ENCODE measurements at regions not wholly inside any gene's neighbourhood (a gene's known extent, or its start where the extent isn't known, plus 50 kb on each side); places are given as distances from the start of the nearest gene placed in this dataset.
"Not testable (repeated sequence)": the region's sequence is repeated elsewhere in the genome, so short reads cannot be mapped to it uniquely, and the experiment has no call there.

- DNase-seq: no peak
- ATAC-seq (ENCODE audit: poor library complexity): no peak
- intact Hi-C loops (cut with DNase I): no loop called here
Measured at GRCh38 chr4:77473509-77473908, 132.1 kb upstream of the CXCL13 start.

GRCh38 chr4:77481856-77482255, 123.8 kb upstream of the CXCL13 start:
- DNase-seq: no peak
- intact Hi-C loops (cut with DNase I): no loop called here
- ATAC-seq (ENCODE audit: poor library complexity): no peak

- DNase-seq: no peak
- no peak for ATAC-seq (ENCODE audit: poor library complexity)
- intact Hi-C loops (cut with DNase I): no loop called here
Measured at GRCh38 chr4:77488882-77489281, 116.7 kb upstream of the CXCL13 start.

- intact Hi-C loops (cut with DNase I): no loop called here
- DNase-seq (no peak), ATAC-seq (ENCODE audit: poor library complexity) (no peak)
Measured at GRCh38 chr4:77493120-77493752, 112.4 kb upstream of the CXCL13 start.

GRCh38 chr4:77493829-77494551, 111.6 kb upstream of the CXCL13 start:
- ATAC-seq (ENCODE audit: poor library complexity): no peak
- no peak for DNase-seq
- intact Hi-C loops (cut with DNase I): no loop called here

GRCh38 chr4:77496457-77496856, 109.2 kb upstream of the CXCL13 start:
- DNase-seq: no peak
- no peak for ATAC-seq (ENCODE audit: poor library complexity)
- intact Hi-C loops (cut with DNase I): no loop called here

GRCh38 chr4:77500801-77501200, 104.8 kb upstream of the CXCL13 start:
- ATAC-seq (ENCODE audit: poor library complexity) (no peak), DNase-seq (no peak)
- intact Hi-C loops (cut with DNase I): no loop called here

- no peak for DNase-seq
- intact Hi-C loops (cut with DNase I): no loop called here
Measured at GRCh38 chr4:77501240-77501639, 104.4 kb upstream of the CXCL13 start.

GRCh38 chr4:77501851-77502250, 103.8 kb upstream of the CXCL13 start:
- no peak for ATAC-seq (ENCODE audit: poor library complexity)
- intact Hi-C loops (cut with DNase I): no loop called here

More at GRCh38 chr4:77501240-77501639, 104.4 kb upstream of the CXCL13 start:
- ATAC-seq (ENCODE audit: poor library complexity): no peak

GRCh38 chr4:77504407-77504806, 101.2 kb upstream of the CXCL13 start:
- DNase-seq (no peak), ATAC-seq (ENCODE audit: poor library complexity) (no peak)
- intact Hi-C loops (cut with DNase I): no loop called here

More at GRCh38 chr4:77501851-77502250, 103.8 kb upstream of the CXCL13 start:
- no peak for DNase-seq

- intact Hi-C loops (cut with DNase I): no loop called here
- no peak for DNase-seq
- no peak for ATAC-seq (ENCODE audit: poor library complexity)
Measured at GRCh38 chr4:77505275-77505957, 100.2 kb upstream of the CXCL13 start.

- ATAC-seq (ENCODE audit: poor library complexity) (no peak), DNase-seq (no peak)
- intact Hi-C loops (cut with DNase I): no loop called here
Measured at GRCh38 chr4:77505958-77506319, 99.7 kb upstream of the CXCL13 start.

GRCh38 chr4:77510367-77510766, 95.3 kb upstream of the CXCL13 start:
- no peak for DNase-seq
- intact Hi-C loops (cut with DNase I): no loop called here

GRCh38 chr4:77525538-77525937, 80.1 kb upstream of the CXCL13 start:
- ATAC-seq (ENCODE audit: poor library complexity): no peak
- DNase-seq: no peak
- intact Hi-C loops (cut with DNase I): no loop called here

More at GRCh38 chr4:77510367-77510766, 95.3 kb upstream of the CXCL13 start:
- ATAC-seq (ENCODE audit: poor library complexity): no peak

- DNase-seq; intact Hi-C loops (cut with DNase I); ATAC-seq (ENCODE audit: poor library complexity): not testable (repeated sequence)
Measured at GRCh38 chr4:77527900-77528299, 77.7 kb upstream of the CXCL13 start.

- DNase-seq: no peak
- ATAC-seq (ENCODE audit: poor library complexity): no peak
- intact Hi-C loops (cut with DNase I): no loop called here
Measured at GRCh38 chr4:77538144-77538543, 67.5 kb upstream of the CXCL13 start.

- no peak for ATAC-seq (ENCODE audit: poor library complexity)
- intact Hi-C loops (cut with DNase I): no loop called here
- DNase-seq: no peak
Measured at GRCh38 chr4:77538574-77539157, 67.0 kb upstream of the CXCL13 start.
